Stimulated activated CD4-positive, alpha-beta T cell treated with anti-CD3 and anti-CD28 coated beads, Interleukin-2, amount 100 ng/mL, for 24 hours (primary cell): ENCODE measurements at regions not wholly inside any gene's neighbourhood (a gene's known extent, or its start where the extent isn't known, plus 50 kb on each side); places are given as distances from the start of the nearest gene placed in this dataset.

Experiments used
- DNase-seq, 2 donors: peaks; one replicate each; pipeline ENCODE4 v3.0.0-alpha.2; 2020

DNA sequence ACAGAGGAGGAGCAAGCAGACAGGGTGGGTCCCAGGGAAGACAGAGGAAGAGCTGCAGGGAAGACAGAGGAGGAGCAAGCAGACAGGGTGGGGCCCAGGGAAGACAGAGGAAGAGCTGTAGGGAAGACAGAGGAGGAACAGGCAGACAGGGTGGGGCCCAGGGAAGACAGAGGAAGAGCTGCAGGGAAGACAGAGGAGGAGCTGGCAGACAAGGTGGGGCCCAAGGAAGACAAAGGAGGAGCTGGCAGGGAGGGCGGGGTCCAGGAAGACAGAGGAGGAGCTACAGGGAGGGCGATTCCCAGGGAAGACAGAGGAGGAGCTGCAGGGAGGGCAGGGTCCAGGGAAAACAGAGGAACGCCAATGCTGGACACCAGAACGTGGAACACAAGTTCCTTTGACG is 66.5 kb downstream of the PLXNA1 start:
- DNase-seq, result no peak

DNA sequence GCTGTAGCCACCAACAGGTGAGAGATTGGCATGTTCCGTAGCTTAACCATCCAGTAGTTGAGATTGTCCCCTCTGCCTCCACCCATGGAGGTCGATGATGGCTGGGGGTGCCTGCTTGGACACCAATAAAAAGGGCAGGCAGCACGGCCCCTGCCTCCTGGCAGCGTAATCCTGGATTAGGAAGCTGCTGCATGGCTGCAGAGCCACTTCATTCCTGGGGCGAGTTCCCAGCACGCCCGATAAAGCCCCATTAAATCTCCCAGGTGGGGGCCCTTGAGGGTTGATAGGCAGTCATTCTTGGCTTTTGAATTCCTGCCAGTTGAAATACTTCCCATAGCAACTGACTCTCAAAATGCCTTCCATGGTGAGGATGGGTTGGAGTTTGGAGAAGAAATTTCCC is 67.8 kb downstream of the PLXNA1 start:
- no peak for DNase-seq

DNA sequence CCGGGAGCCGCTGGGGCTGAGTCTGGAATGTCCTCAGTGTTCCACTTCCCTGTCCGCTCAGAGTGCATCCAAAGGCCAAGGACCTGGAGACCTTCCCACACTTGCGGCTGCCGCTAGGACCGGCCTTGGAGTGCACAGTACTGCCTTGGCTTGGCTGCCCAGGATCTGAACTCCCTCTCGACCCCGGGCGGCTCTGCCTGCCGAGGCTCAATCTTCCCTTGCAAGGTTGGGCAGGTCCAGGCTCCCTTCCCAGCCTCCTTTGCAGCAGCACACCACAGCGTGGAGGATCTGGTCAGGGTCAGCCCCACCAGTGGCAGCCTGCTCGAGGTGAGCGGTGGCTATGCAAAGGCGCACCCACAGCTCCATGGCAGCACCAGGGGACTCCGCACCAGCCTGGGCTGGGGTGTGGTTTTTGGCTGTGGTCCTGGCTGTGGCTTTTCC is 69.2 kb downstream of the PLXNA1 start:
- DNase-seq, result no peak

DNA sequence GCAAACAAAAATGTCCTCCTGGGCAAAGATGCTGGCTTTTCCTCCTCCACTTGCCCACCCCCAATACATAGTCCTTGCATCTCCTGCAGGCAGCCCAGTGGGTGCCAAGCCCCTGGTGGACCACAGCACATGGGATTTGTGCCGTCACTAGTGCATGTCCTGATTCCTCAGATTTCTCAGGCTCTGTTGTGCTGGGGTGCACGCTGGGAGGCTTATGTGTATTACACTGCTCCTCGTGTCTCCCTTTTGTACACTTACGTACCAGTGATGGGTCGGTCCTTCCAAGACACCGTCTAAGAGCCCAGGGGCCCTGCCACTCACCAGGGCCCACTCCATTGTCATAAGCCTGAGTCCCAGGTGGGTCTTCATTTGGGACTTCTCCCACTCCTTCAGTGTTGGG is 70.1 kb downstream of the PLXNA1 start:
- no peak for DNase-seq

DNA sequence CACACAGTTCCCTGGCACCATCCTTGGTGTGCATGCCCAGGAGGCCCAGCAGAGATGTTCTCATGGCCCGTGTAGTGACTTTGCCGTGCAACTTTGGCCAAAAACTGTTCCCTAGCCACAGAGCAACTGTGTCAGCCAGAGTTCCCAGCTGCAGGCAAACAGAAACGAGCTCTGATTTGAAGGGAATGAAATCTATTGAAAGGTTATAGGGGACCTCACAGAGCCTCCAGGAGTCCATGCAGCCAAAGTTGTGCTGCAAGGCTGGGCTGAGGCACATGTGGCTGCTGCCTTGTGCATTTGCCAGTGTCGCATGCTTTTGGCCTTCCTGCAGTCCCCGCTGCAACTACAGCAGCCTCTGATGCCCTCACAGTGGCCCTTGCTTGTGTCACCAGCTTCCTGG is 70.5 kb downstream of the PLXNA1 start:
- no peak for DNase-seq

DNA sequence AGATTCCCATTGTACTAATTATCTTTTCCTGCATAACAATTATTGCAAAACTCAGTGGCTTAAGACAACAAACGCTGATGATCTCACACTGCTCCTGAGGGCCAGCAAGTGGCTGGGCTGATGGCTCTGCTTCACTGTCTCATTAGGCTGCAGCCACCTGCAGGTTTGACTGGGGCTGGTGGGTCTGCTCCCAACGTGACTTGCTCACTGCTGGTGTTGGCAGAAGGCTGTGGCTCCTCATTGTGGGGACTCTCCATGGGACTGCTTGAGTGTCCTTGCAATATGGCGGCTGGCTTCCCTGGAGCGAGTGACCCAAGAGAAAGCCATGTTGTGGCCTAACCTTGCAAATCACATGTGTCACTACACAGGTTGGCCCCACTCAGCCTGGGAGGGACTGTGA is 71.1 kb downstream of the PLXNA1 start:
- no peak for DNase-seq

DNA sequence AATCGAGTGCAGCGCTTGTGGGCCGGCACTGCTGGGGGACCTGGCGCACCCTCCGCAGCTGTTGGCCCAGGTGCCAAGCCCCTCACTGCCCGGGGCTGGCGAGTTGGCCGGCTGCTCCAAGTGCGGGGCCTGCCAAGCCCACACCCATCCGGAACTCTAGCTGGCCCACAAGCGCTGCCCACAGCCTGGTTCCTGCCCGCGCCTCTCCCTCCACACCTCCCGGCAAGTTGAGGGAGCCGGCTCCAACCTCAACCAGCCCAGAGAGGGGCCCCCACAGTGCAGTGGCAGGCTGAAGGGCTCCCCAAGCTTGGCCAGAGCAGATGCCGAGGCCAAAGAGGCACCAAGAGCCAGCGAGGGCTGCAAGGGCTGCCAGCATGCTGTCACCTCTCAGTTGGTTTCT is 73.4 kb downstream of the PLXNA1 start:
- no peak for DNase-seq

DNA sequence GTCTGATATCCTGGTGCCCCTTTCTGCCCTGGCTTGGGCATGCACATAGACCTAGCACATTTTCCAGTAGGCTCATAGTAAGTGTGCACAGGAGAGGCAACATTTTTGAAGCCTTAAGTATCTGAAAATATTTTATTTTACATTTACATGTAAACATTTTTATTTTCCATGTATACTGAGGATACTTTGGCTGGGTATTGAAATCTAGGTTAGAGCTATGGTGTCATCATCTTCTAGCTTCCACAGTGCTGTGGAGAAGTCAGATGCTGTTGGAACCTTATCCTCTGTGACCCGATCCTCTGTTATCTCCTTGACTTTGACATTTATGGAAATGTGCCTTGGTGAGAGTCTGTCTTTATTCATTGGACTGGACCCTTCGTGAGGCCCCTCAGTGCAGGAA is 74.1 kb downstream of the PLXNA1 start:
- no peak for DNase-seq

DNA sequence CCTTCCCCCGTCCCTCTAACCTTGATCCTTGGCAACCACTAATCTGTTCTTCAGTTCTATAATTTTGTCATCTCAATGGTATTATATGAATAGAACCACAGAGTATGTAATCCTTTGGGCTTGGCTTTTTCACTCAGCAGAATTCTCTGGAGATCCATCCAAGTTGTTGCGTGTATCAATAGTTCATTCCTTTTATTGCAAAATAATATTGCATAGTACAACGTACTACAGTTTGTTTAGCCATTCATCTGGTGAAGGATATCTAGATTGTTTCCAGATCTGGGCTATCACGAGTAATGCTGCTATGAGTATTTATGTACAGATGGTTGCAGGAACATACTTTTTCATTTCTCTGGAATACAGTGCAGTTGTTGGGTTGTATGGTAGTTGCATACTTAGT is 76.2 kb downstream of the PLXNA1 start:
- no peak for DNase-seq

DNA sequence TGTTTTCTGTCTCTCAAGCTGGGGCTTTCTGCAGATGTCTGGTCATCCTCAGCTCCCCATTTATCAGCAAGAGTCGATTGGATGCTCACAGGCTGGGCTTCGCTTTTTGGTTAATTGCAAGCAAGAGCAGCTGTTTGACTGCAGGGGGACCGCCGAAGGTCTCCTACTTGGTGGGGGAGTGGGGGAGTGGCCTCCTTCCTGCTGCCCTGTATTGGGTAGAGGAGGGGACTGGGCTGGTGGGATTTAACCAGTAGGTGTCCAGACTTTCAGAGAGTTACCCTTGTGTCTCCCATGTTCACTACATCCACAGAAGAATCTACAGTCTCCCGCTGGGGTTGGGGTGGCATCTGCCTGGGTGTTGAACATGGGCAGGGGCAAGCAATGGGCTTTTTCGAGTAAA is 78.7 kb downstream of the PLXNA1 start:
- DNase-seq, result no peak

DNA sequence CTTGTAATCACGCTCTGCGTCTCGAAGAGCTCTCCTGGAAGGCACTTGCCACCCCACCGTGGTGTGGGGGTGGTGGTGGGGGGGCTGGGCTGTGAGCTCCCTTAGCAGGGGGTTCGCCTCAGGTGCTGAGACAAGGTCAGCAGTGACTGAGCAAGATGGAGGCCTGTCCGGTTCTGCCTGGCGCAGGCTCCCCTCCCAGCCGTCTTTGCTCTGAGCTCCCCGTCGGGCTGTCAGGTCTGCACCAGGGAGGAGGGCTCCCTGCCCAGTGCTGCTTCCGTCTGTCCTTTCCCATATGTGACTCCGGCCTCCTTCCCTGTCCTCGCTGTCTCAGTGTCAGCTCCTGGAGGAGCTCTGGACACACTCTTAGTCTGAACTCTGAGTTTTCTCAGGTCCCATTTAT is 80.0 kb downstream of the PLXNA1 start:
- DNase-seq, result no peak

DNA sequence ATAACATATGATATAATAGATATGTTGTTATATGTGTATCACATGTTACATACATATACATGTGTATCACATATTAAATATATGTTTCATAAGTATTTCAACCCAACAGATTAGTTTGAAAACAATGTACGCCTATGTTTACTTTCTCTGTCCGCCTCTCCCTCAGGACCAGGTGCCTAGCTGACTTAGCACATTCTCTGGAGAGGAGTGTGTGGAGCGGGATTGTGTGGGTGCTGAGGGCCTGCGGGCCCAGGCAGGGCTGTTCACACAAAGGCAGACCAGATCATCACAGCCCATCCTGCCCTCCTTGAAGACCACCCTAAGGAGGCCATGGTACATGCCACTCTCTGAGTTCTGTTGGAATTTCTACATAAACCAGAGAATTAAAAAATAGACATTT is 81.0 kb downstream of the PLXNA1 start:
- DNase-seq, result no peak

DNA sequence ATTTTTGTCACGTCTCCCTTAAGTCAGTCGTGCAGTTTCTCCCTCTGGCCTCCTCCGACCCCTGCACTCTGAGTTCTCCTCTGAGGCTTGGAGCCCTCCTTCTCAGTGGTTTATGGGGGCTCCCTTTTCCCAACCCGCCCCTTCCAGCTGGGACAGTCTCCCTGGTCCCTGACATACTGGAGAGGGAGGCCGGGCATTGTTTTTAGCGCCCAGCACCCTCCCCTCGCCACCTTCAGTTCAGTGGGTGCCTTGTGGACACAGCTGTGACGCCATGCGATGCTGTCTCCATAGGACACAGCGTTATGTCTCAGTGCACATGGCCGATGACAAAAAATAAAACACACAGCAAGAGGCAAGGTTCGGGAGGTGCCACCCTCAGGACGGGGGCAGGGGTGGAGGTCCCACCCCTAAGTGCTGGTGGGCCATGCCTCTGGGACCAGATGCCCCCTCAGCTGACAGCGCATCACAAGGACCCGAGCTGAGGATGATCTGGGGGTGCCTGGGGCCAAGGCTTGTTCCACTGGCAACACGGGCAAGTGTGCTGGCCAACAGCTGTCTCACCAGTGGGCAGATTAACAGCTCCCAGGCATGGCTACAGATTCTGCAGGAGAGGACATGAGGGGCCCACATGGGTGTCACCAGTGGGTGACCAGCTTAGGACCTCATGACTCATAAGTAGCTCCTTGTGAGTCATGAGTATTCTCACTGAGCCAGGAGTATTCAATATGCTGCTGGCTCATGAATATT is 81.6 kb downstream of the PLXNA1 start:
- DNase-seq, result no peak

DNA sequence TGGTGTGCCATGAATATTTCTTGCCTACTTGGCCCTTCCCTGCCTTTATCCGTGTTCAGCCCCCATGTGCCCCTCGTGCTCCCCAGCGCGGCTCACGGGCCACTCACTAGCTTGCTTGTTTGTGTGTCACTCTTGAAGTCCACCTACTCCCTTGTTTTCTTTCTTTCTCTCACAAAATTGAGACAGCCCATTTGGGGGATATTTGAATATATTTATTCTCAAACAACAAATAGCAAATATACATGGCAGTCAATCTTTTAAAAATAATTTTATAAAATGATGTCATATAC is 82.2 kb downstream of the PLXNA1 start:
- no peak for DNase-seq

DNA sequence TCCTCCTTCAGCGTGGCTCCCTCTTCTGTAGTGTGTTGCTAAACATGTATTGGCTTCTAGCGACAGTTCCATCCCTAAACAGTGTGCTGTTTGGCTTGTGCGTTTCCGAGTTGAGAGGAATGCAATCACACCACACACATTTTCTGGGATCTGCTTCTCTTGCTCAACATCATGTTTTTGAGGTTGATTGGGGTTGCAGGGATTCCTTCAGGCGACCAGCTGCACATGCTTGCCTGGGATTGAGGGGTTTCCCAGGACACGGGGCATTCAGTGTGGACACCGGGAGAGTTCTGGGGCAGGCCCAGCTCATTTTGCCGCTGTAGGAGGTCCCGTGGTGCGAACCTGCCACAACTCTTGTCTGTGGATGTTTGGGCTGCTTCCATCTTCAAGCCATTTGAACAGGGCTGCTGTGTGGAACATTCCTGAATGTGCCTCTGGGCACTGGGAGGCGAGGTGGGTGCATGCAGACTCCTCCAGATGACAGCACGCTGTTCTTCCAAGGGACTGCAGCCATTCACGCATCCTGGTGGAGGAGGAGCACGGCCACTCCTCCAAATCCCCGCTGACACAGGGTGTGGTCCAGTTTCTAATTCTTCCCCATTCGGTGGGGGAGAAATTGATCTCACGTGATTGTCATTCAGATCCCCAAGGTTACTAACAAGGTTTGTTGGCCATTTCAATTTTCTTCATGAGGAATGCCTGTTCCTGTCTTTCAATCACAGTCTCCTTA is 82.8 kb downstream of the PLXNA1 start:
- no peak for DNase-seq

DNA sequence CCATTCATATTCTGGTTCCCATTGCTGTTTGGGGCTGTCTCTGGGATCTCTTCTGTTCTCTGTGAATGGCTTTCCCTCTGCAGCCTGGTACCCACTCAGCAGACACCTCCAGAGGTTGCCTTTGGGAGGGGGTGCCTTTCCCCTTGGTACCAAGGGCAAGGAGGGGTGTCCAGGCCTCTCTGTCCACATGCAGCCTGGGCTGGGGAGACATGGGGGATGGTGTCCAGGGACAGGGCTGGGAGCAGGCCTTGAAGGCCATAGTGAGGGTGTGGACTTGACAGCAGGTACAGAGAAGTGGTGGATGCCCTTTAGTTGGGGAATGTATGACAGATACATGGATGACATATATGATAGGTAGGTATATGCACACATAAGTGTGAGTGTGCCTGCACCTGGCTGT is 83.7 kb downstream of the PLXNA1 start:
- DNase-seq, result no peak

DNA sequence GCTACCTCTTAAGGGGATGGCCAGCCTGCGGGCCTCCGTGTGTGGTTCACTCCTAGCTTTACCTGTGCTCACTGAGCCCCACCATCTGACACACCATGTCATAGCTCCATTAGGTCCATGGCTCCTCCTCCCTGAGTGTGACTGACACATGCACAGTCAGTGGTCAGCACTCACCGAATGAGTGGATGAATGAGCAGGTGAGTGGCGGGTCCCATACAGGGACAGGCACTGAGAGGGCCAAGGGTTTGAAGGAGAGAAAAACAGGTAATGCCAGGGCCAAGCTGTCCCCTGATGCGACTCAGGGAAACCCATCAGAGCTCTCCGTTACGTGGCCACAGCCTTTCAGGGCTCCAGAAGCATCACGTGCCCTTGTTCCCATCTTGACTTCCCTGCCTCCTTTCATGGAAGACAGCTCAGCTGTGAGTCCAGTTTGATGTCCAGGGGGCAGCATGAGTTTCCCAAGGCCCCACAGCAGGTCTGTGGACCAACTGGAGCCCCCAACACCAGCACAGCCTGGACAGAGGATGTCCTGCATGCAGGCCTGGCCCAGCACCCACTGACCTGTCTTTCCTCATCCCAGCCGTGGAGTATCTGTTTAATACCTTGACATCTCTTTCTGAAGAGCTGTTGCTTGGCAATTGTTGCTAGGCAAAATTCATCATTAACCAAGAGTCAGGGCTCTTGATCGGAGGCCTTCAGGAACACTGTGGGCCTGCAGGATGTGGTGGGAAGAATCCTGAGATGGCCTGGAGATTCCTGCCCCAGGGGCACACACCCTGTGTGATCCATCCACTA is 84.4 kb downstream of the PLXNA1 start:
- no peak for DNase-seq

DNA sequence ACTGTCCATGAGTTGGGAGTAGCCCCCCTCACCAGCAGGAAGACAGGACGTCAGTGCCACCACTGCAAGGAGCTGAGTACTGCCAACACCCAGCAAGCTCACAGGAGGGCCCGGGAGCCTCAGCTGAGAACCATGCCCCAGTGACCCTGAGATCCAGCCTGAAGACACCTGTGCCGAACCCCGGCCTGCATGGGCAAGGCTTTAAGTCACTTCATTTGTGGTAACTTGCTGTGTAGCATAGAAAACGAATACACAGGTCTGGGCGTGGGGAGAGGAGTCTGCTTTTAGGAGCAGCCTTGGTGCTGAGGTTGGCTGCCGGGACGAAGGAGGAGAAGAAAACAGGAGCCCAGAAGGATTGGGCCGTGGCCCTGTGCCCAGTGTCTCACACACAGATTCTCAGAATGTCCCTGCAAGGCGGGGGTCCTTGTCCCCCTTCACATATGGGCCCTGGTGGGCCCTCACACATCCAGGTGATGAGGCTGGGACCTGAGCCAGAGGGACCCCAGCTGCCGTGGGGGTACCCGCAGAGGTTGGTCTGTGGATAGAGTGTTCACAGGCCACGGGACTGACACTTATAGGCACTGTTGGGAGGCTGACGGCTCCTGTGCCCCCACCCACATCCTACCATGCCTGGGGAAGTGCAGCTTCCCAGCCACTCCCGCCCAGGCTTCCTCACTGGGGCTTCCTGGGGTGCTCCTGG is 85.3 kb downstream of the PLXNA1 start:
- no peak for DNase-seq

DNA sequence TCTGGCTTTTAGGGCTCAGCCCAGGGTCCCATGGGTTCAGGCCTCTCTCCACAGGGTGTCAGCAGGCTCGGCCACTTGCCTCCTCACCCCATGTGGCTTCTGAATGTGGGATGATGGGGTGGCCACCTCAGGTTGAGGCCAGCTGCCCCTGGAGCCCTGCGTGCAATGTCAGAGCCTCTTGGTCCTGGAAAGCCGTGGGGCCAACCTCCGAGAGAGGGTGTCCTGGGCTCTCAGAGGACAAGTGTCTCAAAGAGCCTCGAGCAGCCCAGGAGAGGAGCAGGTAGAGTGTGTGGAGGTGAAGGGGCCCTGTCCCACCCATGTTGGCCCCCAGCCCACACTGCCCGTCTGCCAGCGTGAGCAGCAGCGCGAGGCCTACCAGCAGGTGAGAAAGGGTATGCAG is 86.0 kb downstream of the PLXNA1 start:
- no peak for DNase-seq

DNA sequence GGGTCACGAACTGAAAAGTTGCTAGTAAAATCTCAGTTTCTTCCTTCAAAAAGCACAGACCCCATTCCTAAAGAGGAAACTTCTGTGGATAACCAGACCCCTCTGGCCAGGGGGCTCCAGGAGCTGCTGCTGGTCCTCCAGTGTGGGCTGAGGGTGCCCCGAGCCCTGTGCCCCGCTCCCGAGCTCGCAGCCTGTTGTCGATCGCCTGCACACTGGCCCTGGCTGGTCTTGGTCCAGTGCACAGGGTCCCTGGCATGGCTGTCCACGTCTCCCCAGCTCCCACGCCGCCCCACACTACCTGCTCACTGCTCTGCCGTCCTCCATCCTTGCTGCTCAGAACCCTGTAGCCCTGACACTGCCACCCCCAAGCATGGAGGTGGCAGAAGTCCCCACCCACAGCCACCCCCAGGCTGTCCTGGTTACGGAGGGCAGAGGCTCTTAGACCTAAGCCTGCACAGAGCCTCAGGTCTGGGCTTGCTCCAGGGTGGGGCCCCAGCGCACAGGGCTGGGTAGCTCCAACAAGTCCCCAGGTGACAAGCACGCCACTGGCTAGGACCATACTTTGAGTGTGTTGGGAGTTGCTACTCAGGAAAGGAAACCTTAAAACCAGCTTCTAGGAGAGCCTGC is 87.0 kb downstream of the PLXNA1 start:
- no peak for DNase-seq

DNA sequence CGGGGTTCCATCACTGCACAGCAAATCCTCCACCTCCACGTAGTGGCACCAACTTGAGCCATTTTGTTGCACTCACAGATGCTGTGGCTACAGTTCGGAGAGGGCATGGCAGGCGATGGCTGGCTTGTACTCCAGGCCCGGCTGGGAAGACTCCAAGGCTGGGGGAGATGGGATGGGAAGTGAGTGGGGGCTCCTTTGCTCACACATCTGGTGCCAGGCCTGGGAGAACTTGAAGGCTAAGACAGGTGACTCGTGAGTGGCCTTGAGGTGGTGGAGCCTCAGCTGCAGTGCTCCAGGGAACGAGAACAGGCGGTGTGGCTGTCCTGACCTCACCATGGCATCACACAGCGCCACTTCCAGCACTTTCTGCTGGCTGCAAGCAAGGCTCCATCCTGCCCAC is 87.9 kb downstream of the PLXNA1 start:
- no peak for DNase-seq

DNA sequence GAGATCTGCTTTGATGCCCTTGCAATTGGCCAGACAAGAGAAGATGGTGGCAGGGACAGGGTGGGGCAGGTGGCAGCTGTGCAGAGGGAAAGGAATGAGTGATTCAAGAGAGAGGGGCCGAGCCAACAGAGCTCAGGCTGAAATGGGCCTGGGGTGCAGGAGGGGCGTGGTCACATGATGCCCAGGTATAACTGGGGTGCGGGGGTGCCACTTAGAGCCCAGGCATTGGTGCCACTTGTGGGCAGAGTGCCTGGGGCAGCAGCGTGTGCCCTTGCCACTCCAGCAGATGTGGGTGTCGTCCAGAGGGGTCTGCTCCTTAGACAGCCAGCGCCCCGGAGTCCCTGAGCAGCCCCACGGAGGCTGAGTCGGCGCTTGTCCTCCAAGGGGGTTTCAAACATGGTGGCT is 88.7 kb downstream of the PLXNA1 start:
- no peak for DNase-seq

DNA sequence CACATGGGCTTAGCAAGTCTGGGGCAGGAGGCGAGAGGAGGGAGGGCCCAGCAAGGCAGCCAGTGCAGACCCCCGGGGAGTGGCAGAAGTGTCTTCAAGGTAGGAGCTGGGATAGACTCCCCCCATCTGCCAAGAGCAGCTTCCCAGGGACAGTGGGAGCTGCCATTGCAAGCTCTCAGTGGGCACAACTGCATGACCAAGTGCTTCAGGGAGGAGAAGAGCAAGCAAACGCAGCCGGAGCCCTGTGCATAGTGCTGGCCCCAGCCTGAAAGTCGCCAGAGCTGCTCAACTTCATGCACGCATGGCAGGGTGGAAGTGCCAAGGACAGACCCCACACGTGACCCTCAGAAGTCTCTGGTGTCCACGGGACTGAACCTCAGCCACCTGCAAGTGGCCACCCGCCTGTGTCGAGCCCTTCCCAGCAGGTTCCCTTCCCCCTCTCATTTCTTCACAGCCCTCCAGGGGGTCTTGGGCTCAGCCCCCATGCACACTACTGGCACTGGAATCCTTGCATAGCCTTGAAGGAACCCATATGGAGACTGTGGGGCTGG is 89.4 kb downstream of the PLXNA1 start:
- no peak for DNase-seq
